HepG2 (cell line): ENCODE measurements at regions not wholly inside any gene's neighbourhood (a gene's known extent, or its start where the extent isn't known, plus 50 kb on each side); places are given as distances from the start of the nearest gene placed in this dataset.

Experiments
- DNMT3B ChIP-seq: conservative IDR thresholded peaks from 2 replicates; pipeline ENCODE4 v1.6.1; 2016; ENCODE audit warnings: missing biosample characterization, control low read depth
- FOXA3 ChIP-seq: IDR thresholded peaks from 2 replicates; pipeline ENCODE4 v1.6.1; 2016; ENCODE audit warnings: missing genetic modification reagents, missing compliant biosample characterization
- FOXP1 ChIP-seq, 2 experiments: fragments of 450-650 bp in 1 of 2; IDR thresholded peaks; 2 replicates each; pipeline ENCODE4 v1.6.1; 2017 to 2018; ENCODE audit warnings: antibody characterized with exemption in 1 of 2
- HMGA1 ChIP-seq: sonication (generic); formaldehyde crosslinking; conservative IDR thresholded peaks from 2 replicates; pipeline ENCODE4 v1.4.0; 2020; ENCODE audit warnings: missing genetic modification reagents
- MBNL3 ChIP-seq: fragments of 250-450 bp; sonication (Bioruptor Pico); conservative IDR thresholded peaks from 2 replicates; pipeline ENCODE4 v1.8.0; 2022; ENCODE audit warnings: mild to moderate bottlenecking, inconsistent platforms
- MLLT10 ChIP-seq: sonication (generic); formaldehyde crosslinking; IDR thresholded peaks from 2 replicates; pipeline ENCODE4 v1.4.0; 2020; ENCODE audit warnings: missing genetic modification reagents
- SNAI1 ChIP-seq: sonication (generic); formaldehyde crosslinking; IDR thresholded peaks from 2 replicates; pipeline ENCODE4 v1.5.0; 2020; ENCODE audit warnings: mild to moderate bottlenecking, missing genetic modification reagents, borderline replicate concordance
- SOX13 ChIP-seq, 3 experiments: fragments of 450-650 bp in 1 of 3; sonication (generic) in 1 of 3; formaldehyde crosslinking in 1 of 3; IDR thresholded peaks in 2 of 3; conservative IDR thresholded peaks in 1 of 3; 2 replicates each; pipeline versions ENCODE4 v1.5.0 to v1.6.1; 2016 to 2020; ENCODE audit warnings: antibody characterized with exemption in 1 of 3, mild to moderate bottlenecking in 1 of 3, missing compliant biosample characterization in 1 of 3, missing genetic modification reagents in 1 of 3, moderate library complexity in 1 of 3
- ZMYM2 ChIP-seq: sonication (generic); formaldehyde crosslinking; IDR thresholded peaks from 2 replicates; pipeline ENCODE4 v1.8.0; 2022; ENCODE audit warnings: mild to moderate bottlenecking, missing genetic modification reagents
- ZNF10 ChIP-seq: sonication (generic); formaldehyde crosslinking; IDR thresholded peaks from 2 replicates; pipeline ENCODE4 v1.4.0; 2020; ENCODE audit warnings: mild to moderate bottlenecking, low read depth, missing genetic modification reagents, borderline replicate concordance
- ZNF17 ChIP-seq: sonication (generic); formaldehyde crosslinking; IDR thresholded peaks from 2 replicates; pipeline ENCODE4 v1.5.0; 2020; ENCODE audit warnings: mild to moderate bottlenecking, missing genetic modification reagents
- ZNF484 ChIP-seq: sonication (generic); formaldehyde crosslinking; IDR thresholded peaks from 2 replicates; pipeline ENCODE4 v1.5.1; 2020; ENCODE audit warnings: mild to moderate bottlenecking, low read depth, missing genetic modification reagents, borderline replicate concordance
- ZNF766 ChIP-seq: sonication (generic); formaldehyde crosslinking; IDR thresholded peaks from 2 replicates; pipeline ENCODE4 v1.5.0; 2020; ENCODE audit warnings: missing genetic modification reagents, borderline replicate concordance
- ZSCAN12 ChIP-seq: sonication (generic); formaldehyde crosslinking; IDR thresholded peaks from 2 replicates; pipeline ENCODE4 v1.9.0; 2021; ENCODE audit warnings: mild to moderate bottlenecking, missing genetic modification reagents
- small RNA-seq, 3 experiments: library from RNA; depleted of rRNA; stranded (forward); fragments of <200 nt; gene quantifications; one replicate each; pipeline ENCODE3, GENCODE V24; 2012; ENCODE audit warnings: low read depth in 2 of 3, low replicate concordance in 1 of 3; ENCODE audit not compliant: insufficient read length in 3 of 3, insufficient read depth in 2 of 3
- TF ChIP-seq, protein P1 (sequence below): sonication (generic); formaldehyde crosslinking; conservative IDR thresholded peaks from 2 replicates; pipeline ENCODE4 v1.4.0; 2020; ENCODE audit warnings: mild to moderate bottlenecking, missing genetic modification reagents, moderate library complexity

DNA sequence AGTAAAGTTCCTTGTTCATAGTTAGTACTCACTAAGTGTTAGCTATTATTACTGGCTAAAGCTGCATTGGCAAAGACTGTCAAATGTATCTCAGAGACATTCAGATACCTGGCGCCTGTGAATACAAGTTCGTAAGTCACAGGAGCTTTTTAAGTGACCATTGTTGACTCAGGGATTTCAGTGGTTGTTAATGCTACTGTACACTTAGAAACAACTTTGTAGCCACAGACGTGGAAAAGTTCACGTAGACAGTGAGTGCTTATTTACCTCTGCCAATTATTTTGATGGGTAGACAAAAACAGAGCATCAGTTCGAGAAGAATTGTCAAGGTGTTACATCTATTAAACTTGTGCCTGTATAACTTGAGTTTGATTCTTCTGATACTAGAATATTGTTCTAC lies 59.1 kb upstream of the RRP15 start (continued):
- TF ChIP-seq SOX13 (IDR thresholded peaks at IDR 0.05) (no peak), SOX13 (CRISPR knock-in tag; conservative IDR thresholded peaks at IDR 0.05 in 1 of 2, IDR thresholded peaks at IDR 0.05 in 1 of 2) (no peak), ZNF766 (CRISPR knock-in tag) (no peak), FOXA3 (CRISPR knock-in tag) (peak; percentile 28; the same call in 1 of the 2 replicates), ZNF17 (CRISPR knock-in tag) (no peak), SNAI1 (no peak), ZMYM2 (CRISPR knock-in tag) (no peak), ZSCAN12 (no peak), MBNL3 (CRISPR knock-in tag) (no peak), MLLT10 (CRISPR knock-in tag) (no peak), ZNF10 (no peak), ZNF484 (CRISPR knock-in tag) (no peak), HMGA1 (no peak), DNMT3B (no peak), FOXP1 (IDR thresholded peaks at IDR 0.05) (no peak), FOXP1 (CRISPR knock-in tag; IDR thresholded peaks at IDR 0.05) (peak; percentile 38; the same call in 1 of the 2 replicates)
- TF ChIP-seq, protein P1, sequence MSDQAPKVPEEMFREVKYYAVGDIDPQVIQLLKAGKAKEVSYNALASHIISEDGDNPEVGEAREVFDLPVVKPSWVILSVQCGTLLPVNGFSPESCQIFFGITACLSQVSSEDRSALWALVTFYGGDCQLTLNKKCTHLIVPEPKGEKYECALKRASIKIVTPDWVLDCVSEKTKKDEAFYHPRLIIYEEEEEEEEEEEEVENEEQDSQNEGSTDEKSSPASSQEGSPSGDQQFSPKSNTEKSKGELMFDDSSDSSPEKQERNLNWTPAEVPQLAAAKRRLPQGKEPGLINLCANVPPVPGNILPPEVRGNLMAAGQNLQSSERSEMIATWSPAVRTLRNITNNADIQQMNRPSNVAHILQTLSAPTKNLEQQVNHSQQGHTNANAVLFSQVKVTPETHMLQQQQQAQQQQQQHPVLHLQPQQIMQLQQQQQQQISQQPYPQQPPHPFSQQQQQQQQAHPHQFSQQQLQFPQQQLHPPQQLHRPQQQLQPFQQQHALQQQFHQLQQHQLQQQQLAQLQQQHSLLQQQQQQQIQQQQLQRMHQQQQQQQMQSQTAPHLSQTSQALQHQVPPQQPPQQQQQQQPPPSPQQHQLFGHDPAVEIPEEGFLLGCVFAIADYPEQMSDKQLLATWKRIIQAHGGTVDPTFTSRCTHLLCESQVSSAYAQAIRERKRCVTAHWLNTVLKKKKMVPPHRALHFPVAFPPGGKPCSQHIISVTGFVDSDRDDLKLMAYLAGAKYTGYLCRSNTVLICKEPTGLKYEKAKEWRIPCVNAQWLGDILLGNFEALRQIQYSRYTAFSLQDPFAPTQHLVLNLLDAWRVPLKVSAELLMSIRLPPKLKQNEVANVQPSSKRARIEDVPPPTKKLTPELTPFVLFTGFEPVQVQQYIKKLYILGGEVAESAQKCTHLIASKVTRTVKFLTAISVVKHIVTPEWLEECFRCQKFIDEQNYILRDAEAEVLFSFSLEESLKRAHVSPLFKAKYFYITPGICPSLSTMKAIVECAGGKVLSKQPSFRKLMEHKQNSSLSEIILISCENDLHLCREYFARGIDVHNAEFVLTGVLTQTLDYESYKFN (CRISPR knock-in tag), result peak; percentile 19; the same call in 1 of the 2 replicates

Small RNA genes in the stretch of these regions (small RNA-seq; reads per million reads assigned to genes)
- gene RNU1-141P, result 0 to 6.8 (median 0.10) reads per million in 3 experiments
